ENCODE measurements at regions not wholly inside any gene's neighbourhood (a gene's known extent, or its start where the extent isn't known, plus 50 kb on each side); places are given as distances from the start of the nearest gene placed in this dataset.
"Not testable (repeated sequence)": the region's sequence is repeated elsewhere in the genome, so short reads cannot be mapped to it uniquely, and the experiment has no call there.

- Mint-ChIP-seq H3K27ac (no peak overlapping the region), H3K4me1 (no peaks in the 10 kb centered on the region), H3K36me3 (ENCODE audit: low read depth) (no peaks in the 10 kb centered on the region), H3K4me3 (no peak overlapping the region), H3K27me3 (no peaks in the 10 kb centered on the region), H3K9me3 (no peaks in the 10 kb centered on the region)
- no peak for DNase-seq
- ChIA-PET CTCF (no interaction called here), POLR2A (no interaction called here)
Observed at GRCh38 chr2:128591861-128592822, 273.5 kb upstream of the HS6ST1 start.

GRCh38 chr2:128593518-128593878, 274.8 kb upstream of the HS6ST1 start:
- ChIA-PET CTCF (no interaction called here), POLR2A (no interaction called here)
- Mint-ChIP-seq H3K9me3 (no peaks in the 10 kb centered on the region), H3K4me1 (no peaks in the 10 kb centered on the region), H3K27me3 (no peaks in the 10 kb centered on the region), H3K27ac (no peak overlapping the region), H3K36me3 (ENCODE audit: low read depth) (no peaks in the 10 kb centered on the region), H3K4me3 (no peak overlapping the region)
- no peak for DNase-seq

GRCh38 chr2:128593879-128594650, 275.4 kb upstream of the HS6ST1 start:
- Mint-ChIP-seq H3K4me1 (no peaks in the 10 kb centered on the region), H3K4me3 (no peak overlapping the region), H3K27ac (no peak overlapping the region), H3K27me3 (no peaks in the 10 kb centered on the region), H3K36me3 (ENCODE audit: low read depth) (no peaks in the 10 kb centered on the region), H3K9me3 (no peaks in the 10 kb centered on the region)
- ChIA-PET POLR2A (no interaction called here), CTCF (no interaction called here)
- no peak for DNase-seq

GRCh38 chr2:128594651-128594910, 275.9 kb upstream of the HS6ST1 start:
- Mint-ChIP-seq H3K4me1 (no peaks in the 10 kb centered on the region), H3K4me3 (no peak overlapping the region), H3K27me3 (no peaks in the 10 kb centered on the region), H3K27ac (no peak overlapping the region), H3K36me3 (ENCODE audit: low read depth) (no peaks in the 10 kb centered on the region), H3K9me3 (no peaks in the 10 kb centered on the region)
- ChIA-PET POLR2A (no interaction called here), CTCF (no interaction called here)
- DNase-seq = no peak

GRCh38 chr2:128594953-128595677, 276.4 kb upstream of the HS6ST1 start:
- ChIA-PET POLR2A (no interaction called here), CTCF (no interaction called here)
- Mint-ChIP-seq H3K36me3 (ENCODE audit: low read depth) (no peaks in the 10 kb centered on the region), H3K9me3 (no peaks in the 10 kb centered on the region), H3K27me3 (no peaks in the 10 kb centered on the region), H3K27ac (no peak overlapping the region), H3K4me3 (no peak overlapping the region), H3K4me1 (no peaks in the 10 kb centered on the region)
- no peak for DNase-seq

- POLR2A ChIA-PET = no interaction called here
- no peak overlapping the region for H3K4me3 Mint-ChIP-seq
- H3K4me1 Mint-ChIP-seq = no peaks in the 10 kb centered on the region
- no peak overlapping the region for H3K27ac Mint-ChIP-seq
- DNase-seq = no peak
- CTCF ChIA-PET = interaction anchor here (0.9 to 1.1 kb wide), 2 partner anchors 14 to 26 kb away, joined by 3 to 4 read pairs; no protein-coding TSS in a partner anchor
- H3K9me3 Mint-ChIP-seq = no peaks in the 10 kb centered on the region
- H3K36me3 Mint-ChIP-seq (ENCODE audit: low read depth) = no peaks in the 10 kb centered on the region
- H3K27me3 Mint-ChIP-seq = no peaks in the 10 kb centered on the region
Observed at GRCh38 chr2:128595763-128596395, 277.2 kb upstream of the HS6ST1 start.

- Mint-ChIP-seq H3K4me1 (no peaks in the 10 kb centered on the region), H3K27ac (no peak overlapping the region), H3K36me3 (ENCODE audit: low read depth) (no peaks in the 10 kb centered on the region), H3K9me3 (no peaks in the 10 kb centered on the region), H3K4me3 (no peak overlapping the region), H3K27me3 (no peaks in the 10 kb centered on the region)
- POLR2A ChIA-PET = no interaction called here
- DNase-seq = no peak
- CTCF ChIA-PET = interaction anchor here (0.9 to 1.1 kb wide), 2 partner anchors 14 to 25 kb away, joined by 3 to 4 read pairs; no protein-coding TSS in a partner anchor
Observed at GRCh38 chr2:128596396-128597120, 277.9 kb upstream of the HS6ST1 start.

GRCh38 chr2:128597121-128597762, 278.6 kb upstream of the HS6ST1 start:
- Mint-ChIP-seq H3K9me3 (no peaks in the 10 kb centered on the region), H3K27ac (no peak overlapping the region), H3K4me1 (no peaks in the 10 kb centered on the region), H3K36me3 (ENCODE audit: low read depth) (no peaks in the 10 kb centered on the region), H3K4me3 (no peak overlapping the region), H3K27me3 (no peaks in the 10 kb centered on the region)
- CTCF ChIA-PET = interaction anchor here (1.1 kb wide), 1 partner anchor 25 kb away, joined by 3 read pairs; no protein-coding TSS in a partner anchor
- POLR2A ChIA-PET = no interaction called here
- DNase-seq = no peak

- H3K9me3 Mint-ChIP-seq, H3K27ac Mint-ChIP-seq, CTCF ChIA-PET: not testable (repeated sequence)
Observed at GRCh38 chr2:128598260-128598659, 279.6 kb upstream of the HS6ST1 start.

GRCh38 chr2:128598862-128599441, 280.3 kb upstream of the HS6ST1 start:
- no peak overlapping the region for H3K27ac Mint-ChIP-seq
- CTCF ChIA-PET = no interaction called here
- no peaks in the 10 kb centered on the region for H3K27me3 Mint-ChIP-seq

More at GRCh38 chr2:128598260-128598659, 279.6 kb upstream of the HS6ST1 start:
- H3K27me3 Mint-ChIP-seq; POLR2A ChIA-PET; H3K36me3 Mint-ChIP-seq (ENCODE audit: low read depth); H3K4me3 Mint-ChIP-seq; DNase-seq; H3K4me1 Mint-ChIP-seq: not testable (repeated sequence)

GRCh38 chr2:128599700-128600099, 281.0 kb upstream of the HS6ST1 start:
- Mint-ChIP-seq H3K27me3 (no peaks in the 10 kb centered on the region), H3K4me3 (no peak overlapping the region), H3K36me3 (ENCODE audit: low read depth) (no peaks in the 10 kb centered on the region), H3K4me1 (no peaks in the 10 kb centered on the region), H3K27ac (no peak overlapping the region), H3K9me3 (no peaks in the 10 kb centered on the region)
- DNase-seq = no peak
- ChIA-PET CTCF (no interaction called here), POLR2A (no interaction called here)

More at GRCh38 chr2:128598862-128599441, 280.3 kb upstream of the HS6ST1 start:
- Mint-ChIP-seq H3K9me3 (no peaks in the 10 kb centered on the region), H3K36me3 (ENCODE audit: low read depth) (no peaks in the 10 kb centered on the region), H3K4me3 (no peak overlapping the region), H3K4me1 (no peaks in the 10 kb centered on the region)
- no peak for DNase-seq
- POLR2A ChIA-PET = no interaction called here
